CD4-positive, alpha-beta T cell treated with Interleukin-15 for 4 hours (primary cell): ENCODE measurements at regions not wholly inside any gene's neighbourhood (a gene's known extent, or its start where the extent isn't known, plus 50 kb on each side); places are given as distances from the start of the nearest gene placed in this dataset.

ENCODE experiments used
- DNase-seq: peaks from one replicate; pipeline ENCODE4 v3.0.0-alpha.2; 2020; ENCODE audit warnings: low spot score

DNA sequence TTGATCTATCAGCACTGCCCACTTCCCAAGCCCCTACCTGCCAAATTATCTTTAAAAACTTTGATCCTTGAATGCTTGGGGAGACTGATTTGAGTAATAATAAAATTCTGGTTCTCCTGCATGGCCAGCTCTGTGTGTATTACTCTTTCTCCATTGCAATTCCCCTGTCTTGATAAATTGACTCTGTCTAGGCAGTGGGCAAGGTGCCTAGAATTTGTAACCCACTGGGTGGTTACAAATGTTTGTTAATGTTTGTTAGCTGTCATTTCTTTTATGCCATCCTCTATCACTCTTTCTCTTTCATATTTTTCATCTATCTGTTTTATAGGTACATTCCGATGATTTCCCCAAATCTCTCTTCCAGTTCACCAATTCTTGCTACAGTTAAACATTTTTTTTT is 694.1 kb downstream of the TYW1 start:
- DNase-seq: no peak

DNA sequence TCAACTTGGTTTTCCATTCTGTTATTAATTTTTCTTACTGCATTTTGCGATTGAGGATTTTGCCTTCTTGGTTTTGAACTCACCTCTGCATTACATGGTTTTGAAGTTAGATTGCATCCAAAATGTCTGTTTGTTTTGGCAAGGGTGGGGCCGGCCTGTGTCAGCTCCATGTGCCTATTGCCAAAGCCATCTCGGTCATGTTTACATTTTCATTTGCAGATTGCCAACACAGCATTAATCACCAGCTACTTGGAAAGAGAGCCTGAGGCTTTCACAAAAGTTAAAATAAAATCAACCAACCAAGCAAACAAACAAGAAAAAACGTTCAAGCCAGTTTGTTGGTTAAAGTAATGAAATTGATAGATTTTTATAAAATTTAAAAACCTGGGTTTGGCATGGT is 695.8 kb downstream of the TYW1 start:
- no peak for DNase-seq

DNA sequence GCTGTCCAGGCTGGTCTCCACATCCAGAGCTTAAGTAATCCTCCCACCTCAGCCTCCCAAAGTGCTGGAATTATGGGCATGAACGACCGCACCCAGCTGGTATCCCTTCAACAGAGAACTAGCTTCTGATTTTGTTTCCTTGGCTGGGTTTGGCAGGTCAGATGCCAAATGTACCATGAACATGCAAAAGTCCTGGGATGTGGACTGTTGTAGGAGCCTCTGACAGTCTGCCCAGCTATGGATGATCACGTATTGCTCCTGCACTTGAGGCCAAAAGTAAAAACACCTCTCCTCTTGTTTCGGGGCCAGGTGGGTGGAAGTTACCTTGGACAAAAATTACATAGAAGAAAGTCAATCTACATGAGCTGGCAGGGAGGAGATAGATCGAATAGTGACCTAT is 699.5 kb downstream of the TYW1 start:
- DNase-seq: no peak

DNA sequence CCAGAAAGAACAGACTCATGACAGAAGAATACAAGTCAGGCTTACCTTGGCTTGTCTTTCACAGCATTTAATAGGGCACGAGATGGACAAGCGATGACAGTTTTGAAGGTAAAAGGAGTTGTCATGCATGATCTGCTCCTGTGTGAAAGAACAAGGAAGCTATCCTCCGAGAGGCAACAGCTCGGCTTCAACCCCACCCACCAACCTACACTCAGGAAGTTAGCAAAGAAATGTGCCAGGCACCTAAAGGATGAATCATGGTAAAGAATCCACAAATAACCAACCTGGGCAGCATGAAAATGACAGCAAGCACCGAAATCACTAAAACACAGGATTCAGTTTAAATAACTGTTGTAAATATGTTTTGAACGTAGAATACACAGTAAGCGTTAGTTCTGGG is 700.2 kb downstream of the TYW1 start:
- DNase-seq: no peak

DNA sequence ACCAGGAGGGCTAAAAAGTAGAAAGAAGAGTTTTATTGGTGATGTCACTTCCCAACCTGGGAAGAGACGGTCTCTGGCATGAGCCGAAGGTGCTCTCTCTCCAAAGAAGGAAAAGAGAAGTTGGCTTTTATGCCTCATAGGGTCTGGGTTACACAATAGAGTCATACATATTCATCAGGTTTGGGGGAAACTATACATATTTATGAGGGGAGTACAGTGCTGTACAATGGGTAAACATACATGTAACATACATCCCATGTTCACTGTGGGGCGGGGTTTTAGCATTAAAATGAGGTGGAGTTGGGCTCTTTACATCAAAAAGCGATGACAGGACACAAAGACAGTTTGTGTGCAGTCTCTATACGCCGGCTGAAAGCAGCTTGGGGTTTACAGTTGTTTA is 701.7 kb downstream of the TYW1 start:
- DNase-seq: no peak

DNA sequence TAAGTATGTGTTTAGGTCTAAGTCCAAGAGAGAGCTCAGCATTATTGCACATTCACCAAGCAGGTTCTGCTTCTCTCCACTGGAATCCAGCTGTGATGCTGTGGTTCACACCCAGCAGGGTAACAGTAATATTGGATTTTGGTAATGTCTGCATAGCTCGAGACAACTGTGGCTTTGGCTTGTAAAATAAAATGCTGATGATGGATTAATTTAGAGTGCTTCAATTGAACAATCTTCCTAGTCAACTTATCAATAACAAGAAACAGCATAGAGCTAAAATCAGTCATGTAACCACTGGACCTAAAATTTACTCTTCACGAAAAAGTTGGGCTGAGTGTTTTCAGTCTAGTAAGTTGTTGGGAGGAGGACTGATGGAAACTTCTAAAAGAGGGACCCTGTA is 709.2 kb downstream of the TYW1 start:
- no peak for DNase-seq

DNA sequence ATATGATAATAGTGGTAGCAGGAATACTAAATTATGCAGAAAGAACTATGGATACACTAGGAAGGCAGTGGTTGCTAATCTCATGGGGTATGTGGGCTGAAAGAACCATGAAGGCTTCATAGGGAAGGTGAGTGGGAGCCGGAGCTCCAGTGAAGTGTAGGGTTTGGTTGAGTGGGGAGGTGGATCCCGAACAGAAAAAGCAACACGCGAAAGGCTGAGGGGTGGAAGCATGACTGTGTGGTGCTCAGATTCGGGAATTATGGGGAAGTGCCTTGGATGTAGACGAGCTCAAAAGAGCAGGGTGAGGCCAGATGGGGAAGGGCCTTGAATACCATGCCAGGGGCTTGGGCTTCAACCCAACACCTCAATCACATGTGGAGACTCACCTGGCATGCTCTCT is 715.1 kb downstream of the TYW1 start:
- no peak for DNase-seq

DNA sequence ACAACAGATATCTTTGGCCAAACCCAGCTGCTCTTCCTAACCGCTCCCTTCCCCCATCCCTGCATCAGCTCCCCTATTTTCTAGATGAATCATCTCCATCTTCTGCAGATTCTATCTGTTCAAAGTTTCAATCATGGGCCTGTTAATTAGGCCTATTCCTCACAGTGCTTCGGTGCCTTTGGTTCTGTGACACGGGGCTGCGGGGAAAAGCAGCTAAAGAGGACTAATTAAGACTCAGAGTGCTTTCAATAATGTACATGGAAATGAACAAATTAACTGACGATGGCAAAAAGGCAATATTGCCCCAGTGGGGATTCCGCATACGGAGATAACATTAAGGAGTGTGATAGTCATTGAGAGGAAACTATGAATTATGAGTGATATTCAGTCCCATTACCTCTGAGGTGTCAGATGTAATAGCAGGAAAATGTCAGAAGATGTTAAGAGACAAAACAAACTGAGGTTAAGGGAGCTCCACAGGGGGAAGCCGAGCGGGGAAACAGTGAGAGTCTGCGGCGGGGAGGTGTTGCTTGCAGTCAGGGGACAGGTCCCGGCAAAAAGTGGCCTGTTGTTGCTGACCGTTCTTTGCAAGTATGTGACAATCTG is 716.9 kb downstream of the TYW1 start:
- DNase-seq: no peak

DNA sequence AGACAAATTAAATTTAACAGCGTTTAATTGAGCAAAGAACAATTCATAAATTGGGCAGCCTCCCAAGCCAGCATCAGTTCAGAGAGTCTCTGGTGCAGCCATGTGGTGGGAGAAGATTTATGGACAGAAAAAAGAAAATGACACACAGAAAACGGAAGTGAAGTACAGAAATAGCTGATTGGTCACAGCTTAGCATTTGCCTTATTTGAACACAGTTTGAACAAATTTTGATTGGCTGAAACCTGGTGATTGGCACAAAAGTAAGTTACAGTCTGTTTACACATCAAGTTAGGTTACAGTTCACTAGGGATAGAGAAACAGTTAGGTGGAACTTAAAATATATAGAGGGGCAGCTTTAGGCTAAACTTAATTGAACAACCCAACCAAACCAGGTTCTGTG is 720.1 kb downstream of the TYW1 start:
- no peak for DNase-seq

DNA sequence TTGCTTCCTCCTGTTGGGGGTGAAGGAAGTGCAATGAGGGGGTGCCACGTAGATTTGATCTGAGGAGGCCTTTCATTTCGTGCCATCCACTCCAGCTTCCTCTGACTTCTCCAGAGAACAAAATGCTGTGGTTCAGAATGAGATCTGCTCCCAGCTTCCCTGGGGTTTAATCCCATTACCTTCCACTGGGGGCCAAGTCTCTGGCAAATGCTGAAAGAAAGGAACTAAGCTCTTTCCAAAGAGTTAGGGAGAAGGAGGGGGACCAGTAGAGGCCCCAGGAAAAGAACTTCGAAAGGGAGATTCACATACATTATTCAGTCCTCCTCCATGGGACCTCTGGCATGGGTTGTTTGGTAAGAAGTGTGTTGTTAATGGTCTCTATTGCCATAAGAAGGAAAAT is 727.0 kb downstream of the TYW1 start:
- DNase-seq: no peak

DNA sequence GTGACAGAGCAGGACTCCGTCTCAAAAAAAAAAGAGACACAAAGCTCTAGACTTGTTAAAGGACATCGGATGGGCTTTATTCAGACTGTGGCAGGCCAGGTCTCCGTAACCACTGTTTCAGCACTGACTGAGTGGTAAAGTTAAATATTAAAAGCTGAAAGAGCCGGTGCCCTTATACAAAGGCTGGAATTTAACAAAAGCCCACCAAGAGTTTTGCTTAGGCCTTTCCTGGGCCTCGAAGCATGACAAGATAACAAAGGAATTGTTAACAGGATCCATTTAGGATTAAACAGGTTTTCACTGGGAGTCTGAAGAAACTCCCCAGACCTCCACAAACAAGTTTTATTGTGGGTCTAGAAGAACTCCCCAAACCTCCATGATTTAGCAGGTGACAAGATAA is 727.8 kb downstream of the TYW1 start:
- DNase-seq: no peak

DNA sequence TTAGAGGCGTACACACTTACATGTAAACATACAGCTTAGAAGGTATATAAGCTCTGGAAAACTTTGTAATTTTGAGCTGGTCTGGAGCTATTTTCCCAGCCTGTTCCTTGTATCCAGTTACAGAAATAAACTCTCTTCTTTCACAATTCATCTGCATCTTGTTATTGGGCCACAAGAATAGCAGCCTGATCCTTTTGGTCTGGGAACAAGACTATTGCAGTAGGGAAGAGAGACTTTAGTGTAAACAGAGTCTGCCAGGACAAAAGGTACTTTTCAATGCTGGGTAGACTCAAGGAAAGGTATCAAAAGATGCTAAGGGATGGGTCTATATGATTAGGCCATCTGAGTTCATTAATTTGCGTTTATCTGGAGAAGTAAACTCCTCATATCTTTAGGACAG is 728.3 kb downstream of the TYW1 start:
- DNase-seq: no peak

DNA sequence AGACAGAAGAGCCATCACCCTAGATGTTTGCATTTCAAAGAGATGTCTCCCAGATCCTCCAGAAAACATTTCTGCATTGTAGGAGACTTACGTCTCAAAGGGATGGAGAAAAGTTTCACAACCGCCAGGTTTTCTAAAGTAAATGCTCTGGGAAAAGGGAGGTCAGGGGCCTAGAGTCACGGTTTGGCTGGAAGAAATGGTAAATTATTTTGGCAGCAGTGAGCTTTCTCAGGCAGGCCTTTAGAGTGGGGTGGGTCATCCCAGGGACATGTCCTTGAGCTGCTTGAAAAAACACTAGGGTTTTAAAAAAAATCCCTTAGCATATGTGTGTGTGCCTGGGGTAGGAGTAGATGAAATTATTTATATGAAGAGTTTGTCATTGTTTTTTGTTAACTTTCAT is 728.8 kb downstream of the TYW1 start:
- no peak for DNase-seq

DNA sequence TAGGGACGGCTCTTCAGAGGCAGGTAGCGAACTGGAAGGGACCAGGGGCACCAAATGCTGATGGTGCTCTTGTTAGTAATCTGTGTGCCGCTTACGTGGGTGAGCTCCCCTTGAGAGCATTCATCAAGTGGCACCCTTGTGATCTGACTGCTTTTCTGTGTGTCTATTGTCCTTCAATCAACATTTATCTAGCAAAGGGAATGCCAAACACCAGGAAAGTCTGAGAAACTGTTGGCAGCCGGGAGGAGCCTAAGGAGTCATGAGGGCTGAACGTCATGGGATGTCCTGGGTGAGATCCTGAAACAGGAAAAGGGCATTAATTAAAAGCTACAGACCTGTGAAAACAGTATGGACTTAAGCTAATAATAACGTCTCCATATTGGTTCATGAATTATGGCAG is 733.1 kb downstream of the TYW1 start:
- no peak for DNase-seq

DNA sequence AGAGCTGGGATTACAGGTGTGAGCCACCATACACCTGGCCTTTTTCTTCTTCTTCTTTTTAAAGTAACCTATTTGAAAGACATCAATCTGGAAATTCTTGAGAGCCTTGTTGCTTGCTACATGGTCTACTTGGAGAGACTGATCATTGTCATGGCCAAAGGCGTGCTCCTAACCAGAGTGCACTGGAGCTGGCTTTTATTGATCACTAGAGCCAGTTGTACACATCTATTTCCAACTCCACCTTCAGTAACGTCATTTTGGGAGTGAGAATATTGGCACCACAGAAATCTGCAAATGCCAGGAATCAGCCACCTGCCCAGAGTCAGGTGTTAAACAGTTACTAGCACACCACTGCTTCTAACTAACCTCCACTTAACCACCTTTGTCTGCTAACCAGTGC is 735.1 kb downstream of the TYW1 start:
- no peak for DNase-seq

DNA sequence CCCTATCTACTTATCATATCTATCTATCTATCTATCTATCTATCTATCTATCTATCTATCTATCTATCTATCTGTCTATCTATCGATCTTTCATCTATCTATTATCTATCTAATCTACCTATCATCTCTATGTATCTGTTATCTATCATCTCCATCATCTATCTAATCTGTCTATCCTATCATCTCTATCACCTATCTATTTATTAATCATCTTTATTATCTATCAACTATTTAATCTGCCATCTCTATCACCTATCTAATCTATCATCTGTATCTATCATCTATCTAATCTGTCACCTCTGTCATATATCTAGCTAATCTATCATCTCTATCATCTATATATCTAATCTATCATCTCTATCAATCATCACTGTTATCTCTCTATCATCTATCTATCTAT is 736.3 kb downstream of the TYW1 start:
- no peak for DNase-seq

DNA sequence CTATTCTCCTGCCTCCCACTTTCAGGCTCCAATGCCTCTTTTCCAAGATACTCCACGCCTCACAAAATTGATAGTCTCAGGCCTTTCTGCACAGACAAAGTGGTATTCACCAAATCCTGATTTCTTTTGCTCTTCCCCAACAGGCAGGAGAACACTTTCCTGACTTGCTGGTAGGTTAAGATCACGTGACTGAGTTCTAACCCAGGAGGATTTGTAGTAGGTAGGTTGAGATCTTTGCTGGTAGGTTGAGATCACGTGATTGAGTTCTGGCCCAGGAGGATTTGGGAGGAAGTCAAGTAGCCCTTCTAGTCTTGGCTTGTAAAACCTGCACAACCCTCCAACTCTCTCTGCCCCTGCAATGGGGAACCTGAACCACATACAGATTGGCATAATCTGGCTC is 741.5 kb downstream of the TYW1 start:
- DNase-seq: no peak

DNA sequence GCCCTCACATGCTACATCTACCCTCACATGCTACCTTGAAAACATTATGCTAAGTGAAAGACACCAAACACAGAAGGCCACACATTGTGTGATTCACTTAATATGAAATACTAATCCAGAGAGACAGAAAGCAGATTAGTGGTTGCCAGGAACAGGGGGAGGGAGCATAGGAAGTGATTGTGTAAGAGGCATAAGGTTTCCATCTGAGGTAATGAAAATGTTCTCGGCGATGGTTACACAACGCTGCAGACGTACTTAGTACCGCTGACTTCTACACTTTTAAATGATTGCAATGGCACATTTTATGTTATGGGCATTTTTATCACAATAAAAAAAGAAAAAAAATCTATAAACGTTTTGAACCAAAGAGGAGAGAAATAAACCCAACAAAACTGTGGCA is 742.3 kb downstream of the TYW1 start:
- DNase-seq: no peak

DNA sequence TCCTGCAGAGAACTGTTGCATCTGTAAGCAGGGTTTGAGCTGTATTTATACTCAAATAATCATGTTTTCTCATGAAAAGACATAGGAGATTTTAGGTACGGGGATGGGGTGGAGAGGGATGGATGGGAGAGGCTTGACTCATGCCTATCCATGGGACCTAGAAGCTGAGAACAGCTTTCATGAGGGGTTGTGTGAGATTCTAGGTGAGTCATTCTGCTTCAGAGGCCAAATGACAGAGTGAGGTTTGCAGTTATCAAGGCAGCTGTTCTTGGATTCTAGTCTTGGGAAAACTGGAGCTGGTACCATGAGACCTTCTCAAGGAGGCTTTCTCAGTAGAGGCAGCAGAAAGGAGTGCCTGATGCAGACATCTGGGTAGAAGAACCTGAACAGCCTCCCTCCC is 746.9 kb downstream of the TYW1 start:
- DNase-seq: no peak

DNA sequence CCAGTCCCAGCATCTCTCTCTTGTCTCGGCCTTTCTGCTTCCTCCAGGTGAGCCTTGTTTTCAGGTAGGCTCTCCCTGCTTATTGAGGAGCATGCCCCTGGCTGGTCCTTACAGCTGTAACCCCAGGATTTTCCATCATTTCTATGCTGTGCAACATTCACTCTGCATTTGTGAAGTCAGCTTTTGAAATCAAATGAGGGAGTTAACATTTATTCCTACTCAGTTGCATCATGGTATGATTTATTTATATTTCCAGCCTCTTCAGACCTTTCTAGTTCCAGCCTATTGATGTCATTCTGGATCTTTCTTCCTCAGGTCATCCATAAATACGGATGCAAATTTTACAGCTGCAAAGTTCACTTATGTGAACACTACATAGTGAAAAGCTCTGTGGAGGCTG is 755.6 kb downstream of the TYW1 start:
- no peak for DNase-seq

DNA sequence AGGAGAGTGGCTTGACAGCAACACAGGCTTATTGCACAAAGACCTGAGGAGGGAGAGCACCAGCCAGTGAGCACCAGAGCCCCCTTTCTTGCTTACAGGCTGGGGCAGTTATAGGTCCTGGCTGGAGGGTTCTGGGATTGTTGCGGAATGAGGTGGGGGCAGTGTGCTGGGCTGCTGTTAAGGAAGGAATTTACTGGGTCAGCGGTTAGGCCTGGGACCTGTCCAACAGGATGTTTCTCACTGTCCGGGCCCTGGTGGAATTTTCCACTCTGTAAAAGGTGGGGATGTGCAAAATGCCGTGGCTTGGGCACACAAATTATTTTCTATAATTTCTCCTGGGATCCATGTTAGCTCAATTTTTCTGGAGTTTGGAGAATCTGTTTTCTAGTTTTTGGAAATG is 757.3 kb downstream of the TYW1 start:
- no peak for DNase-seq

DNA sequence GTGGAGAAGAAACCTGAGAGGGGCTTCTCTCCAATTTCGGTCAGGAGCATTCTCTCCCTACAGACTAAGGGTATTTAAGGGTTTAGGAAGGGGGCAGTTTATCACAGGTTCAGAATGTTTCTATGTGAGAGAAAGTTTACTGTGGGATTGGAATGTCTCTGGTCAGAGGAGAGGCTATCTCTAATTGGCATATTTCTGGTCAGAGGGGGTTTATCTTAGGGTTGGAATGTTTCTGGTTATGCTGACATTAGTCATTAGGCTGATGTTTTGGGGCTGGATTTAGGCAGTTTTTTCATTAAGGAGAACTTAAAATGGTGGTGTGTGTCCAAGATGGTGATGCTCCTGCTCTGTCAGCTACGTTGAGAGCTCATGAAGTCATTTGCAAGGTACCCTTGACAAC is 758.0 kb downstream of the TYW1 start:
- no peak for DNase-seq

DNA sequence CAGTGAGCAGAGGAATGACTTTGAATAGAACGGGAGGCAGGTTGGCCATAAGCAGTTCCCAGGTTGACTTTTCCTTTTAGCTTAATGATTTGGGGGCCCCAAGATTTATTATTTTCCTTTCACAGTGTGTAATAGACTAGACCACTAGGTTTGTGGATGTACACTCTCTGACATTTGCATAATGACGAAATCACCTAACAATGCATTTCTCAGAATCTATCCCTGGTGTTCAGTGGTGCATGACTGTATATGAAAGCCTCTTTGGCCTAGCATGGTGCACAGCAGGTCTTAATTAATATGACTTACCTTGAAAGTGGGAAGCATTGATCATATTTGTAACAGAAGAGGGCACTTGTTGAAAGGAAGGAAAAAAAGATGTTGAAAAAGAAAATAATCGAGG is 761.9 kb downstream of the TYW1 start:
- no peak for DNase-seq

DNA sequence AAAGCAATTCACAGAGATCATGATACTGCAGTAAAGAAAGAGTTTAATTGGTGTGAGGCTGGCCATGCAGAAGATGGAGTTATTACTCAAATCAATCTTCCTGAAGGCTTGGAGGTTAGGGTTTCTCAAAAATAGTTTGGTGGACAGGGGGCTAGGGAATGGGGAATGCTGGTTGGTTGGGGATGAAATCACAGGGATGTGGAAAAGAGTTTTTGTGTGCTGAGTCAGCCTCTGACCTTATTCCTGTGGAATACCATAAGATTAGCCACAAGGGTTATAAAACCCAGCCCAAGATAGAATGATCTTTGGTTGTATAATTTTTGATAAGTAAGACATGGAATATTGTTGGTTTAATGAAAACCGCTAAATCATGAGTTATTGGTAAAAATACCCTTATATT is 764.3 kb downstream of the TYW1 start:
- no peak for DNase-seq

DNA sequence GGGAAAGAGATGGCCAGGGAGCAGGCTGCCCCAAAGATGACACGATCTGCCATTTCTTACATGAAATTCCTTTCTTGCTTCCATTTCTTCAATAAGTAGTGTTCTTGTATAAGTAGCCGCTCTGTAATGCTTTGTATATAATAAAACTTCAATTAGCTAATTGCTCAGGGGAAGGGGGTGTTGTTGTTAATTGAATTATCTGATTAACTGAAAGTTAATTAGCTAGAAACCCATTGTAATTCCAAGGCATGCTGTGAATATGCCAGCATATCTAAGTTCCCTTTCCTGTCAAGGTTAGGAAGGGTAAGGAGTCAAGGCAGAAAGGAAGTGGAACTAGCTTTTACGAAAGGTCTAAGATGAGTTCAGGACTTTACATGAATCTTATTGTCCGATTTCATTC is 765.9 kb downstream of the TYW1 start:
- DNase-seq: no peak
